SK-N-MC (cell line): ENCODE measurements at regions not wholly inside any gene's neighbourhood (a gene's known extent, or its start where the extent isn't known, plus 50 kb on each side); places are given as distances from the start of the nearest gene placed in this dataset.

Source experiments
- EZH2 ChIP-seq: fragments of 200-600 bp; sonication (generic); IDR thresholded peaks from one replicate; pipeline ENCODE4 v1.6.1; 2017; ENCODE audit warnings: antibody characterized with exemption
- FOXP2 ChIP-seq: optimal IDR thresholded peaks from 2 replicates; pipeline ENCODE3; 2011; ENCODE audit warnings: mild to moderate bottlenecking, moderate library complexity; ENCODE audit not compliant: insufficient read depth; ENCODE audit errors: extremely low read length, control extremely low read depth
- POLR2AphosphoS5 ChIP-seq: IDR thresholded peaks from 2 replicates; pipeline ENCODE4 v1.6.1; 2012; ENCODE audit warnings: mild to moderate bottlenecking, low read depth, low read length, borderline replicate concordance

GRCh38 chr10:118405928-118406327 lies 63.8 kb upstream of the FAM204A start:
- TF ChIP-seq EZH2: no peak
- TF ChIP-seq POLR2AphosphoS5: no peak
- no peak for TF ChIP-seq FOXP2
